ENCODE measurements at regions not wholly inside any gene's neighbourhood (a gene's known extent, or its start where the extent isn't known, plus 50 kb on each side); places are given as distances from the start of the nearest gene placed in this dataset.

DNA sequence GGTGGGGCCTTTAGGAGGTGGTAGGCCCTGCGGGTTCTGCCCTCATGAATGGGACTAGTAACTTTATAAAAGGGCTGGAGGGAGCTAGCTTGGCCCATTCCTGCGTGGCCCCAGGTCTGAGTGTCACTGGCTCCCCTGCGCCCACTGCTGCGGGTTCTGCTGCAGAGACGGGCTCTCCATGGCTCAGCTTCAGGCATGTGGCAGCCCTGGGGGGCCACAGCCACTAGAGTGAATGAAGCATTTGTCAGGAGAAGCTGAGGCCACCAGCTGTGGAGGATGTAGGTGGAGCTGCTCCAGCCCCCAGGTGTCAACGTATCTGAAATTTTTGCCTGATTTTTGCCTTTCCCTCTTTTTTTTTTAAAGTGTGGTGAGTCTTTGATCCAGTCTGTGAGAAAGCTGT lies 119.1 kb downstream of the SOX1 start:
- TF ChIP-seq POLR2A (IDR thresholded peaks at IDR 0.05) (no peak), CTCF (IDR thresholded peaks at IDR 0.05) (no peak)

Measured in testis (tissue), 2 donors.